Neuronal stem cell (in vitro differentiated cells): ENCODE measurements at regions not wholly inside any gene's neighbourhood (a gene's known extent, or its start where the extent isn't known, plus 50 kb on each side); places are given as distances from the start of the nearest gene placed in this dataset.

Source experiments
- DNase-seq: peaks from one replicate; pipeline ENCODE4 v3.0.0-alpha.2; 2013; ENCODE audit warnings: low spot score
- H2AFZ ChIP-seq: one replicate; pipeline ENCODE4 v1.6.1; 2013; ENCODE audit warnings: mild to moderate bottlenecking, low read length, inconsistent platforms
- H2AK5ac ChIP-seq: 2 replicates; pipeline ENCODE4 v1.6.1; 2013; ENCODE audit warnings: low read depth, mild to moderate bottlenecking, inconsistent platforms, low read length, moderate library complexity, mixed read lengths
- H2BK120ac ChIP-seq: 2 replicates; pipeline ENCODE4 v1.6.1; 2013; ENCODE audit warnings: low read depth, mild to moderate bottlenecking, inconsistent platforms, low read length, moderate library complexity, mixed read lengths
- H2BK12ac ChIP-seq: one replicate; pipeline ENCODE4 v1.6.1; 2013; ENCODE audit warnings: low read length, inconsistent platforms
- H2BK15ac ChIP-seq: 2 replicates; pipeline ENCODE4 v1.6.1; 2013; ENCODE audit warnings: mild to moderate bottlenecking, low read length, inconsistent platforms, mixed read lengths
- H2BK5ac ChIP-seq: one replicate; pipeline ENCODE4 v1.6.1; 2013; ENCODE audit warnings: inconsistent platforms, mild to moderate bottlenecking, low read length, moderate library complexity
- H3K14ac ChIP-seq: one replicate; pipeline ENCODE4 v1.6.1; 2013; ENCODE audit warnings: low read length, inconsistent platforms
- H3K18ac ChIP-seq: 2 replicates; pipeline ENCODE4 v1.6.1; 2013; ENCODE audit warnings: low read length, inconsistent platforms
- H3K23ac ChIP-seq: 2 replicates; pipeline ENCODE4 v1.6.1; 2013; ENCODE audit warnings: low read depth, mild to moderate bottlenecking, mixed read lengths, low read length, inconsistent platforms; ENCODE audit not compliant: poor library complexity
- H3K27ac ChIP-seq: replicated peaks from 3 replicates; pipeline ENCODE4 v1.5.1; 2013; ENCODE audit warnings: low read length, inconsistent platforms
- H3K27me3 ChIP-seq, 3 experiments: 2 replicates each; pipeline ENCODE4 v1.6.1; 2013; ENCODE audit warnings: low read length in 3 of 3, mild to moderate bottlenecking in 2 of 3, inconsistent platforms in 1 of 3, low read depth in 1 of 3, mixed read lengths in 1 of 3, moderate library complexity in 1 of 3; ENCODE audit not compliant: control insufficient read depth in 3 of 3, insufficient read depth in 3 of 3
- H3K36me3 ChIP-seq, 2 donors: replicated peaks in 1 of 2; 2 replicates each; pipeline ENCODE4 v1.6.1; 2013; ENCODE audit warnings: low read length in 2 of 2; ENCODE audit not compliant: control insufficient read depth in 2 of 2, insufficient read depth in 2 of 2
- H3K4ac ChIP-seq: 2 replicates; pipeline ENCODE4 v1.6.1; 2013; ENCODE audit warnings: inconsistent platforms, mild to moderate bottlenecking, low read length, moderate library complexity
- H3K4me1 ChIP-seq, 2 donors: 1 replicate in 1 of 2; 2 replicates in 1 of 2; pipeline ENCODE4 v1.6.1; 2013; ENCODE audit warnings: low read length in 2 of 2, low read depth in 1 of 2; ENCODE audit not compliant: control insufficient read depth in 2 of 2, insufficient read depth in 1 of 2
- H3K4me2 ChIP-seq: one replicate; pipeline ENCODE4 v1.6.1; 2013; ENCODE audit warnings: mild to moderate bottlenecking, low read length, inconsistent platforms; ENCODE audit not compliant: insufficient read depth, poor library complexity, severe bottlenecking
- H3K4me3 ChIP-seq, 2 donors: 2 replicates each; pipeline ENCODE4 v1.5.1; 2013; ENCODE audit warnings: low read length in 2 of 2, mild to moderate bottlenecking in 2 of 2, inconsistent platforms in 1 of 2, moderate library complexity in 1 of 2
- H3K79me1 ChIP-seq: one replicate; pipeline ENCODE4 v1.6.1; 2013; ENCODE audit warnings: low read depth, mild to moderate bottlenecking, inconsistent platforms, low read length, moderate library complexity
- H3K9ac ChIP-seq: one replicate; pipeline ENCODE4 v1.6.1; 2013; ENCODE audit warnings: mild to moderate bottlenecking, low read depth, low read length, inconsistent platforms; ENCODE audit not compliant: poor library complexity
- H3K9me3 ChIP-seq, 2 donors: replicated peaks in 1 of 2; 2 replicates each; pipeline versions ENCODE3 to v1.6.1; 2013; ENCODE audit warnings: low read length in 2 of 2, mild to moderate bottlenecking in 2 of 2, inconsistent platforms in 1 of 2, low read depth in 1 of 2, mixed read lengths in 1 of 2, moderate library complexity in 1 of 2; ENCODE audit not compliant: control insufficient read depth in 2 of 2, insufficient read depth in 1 of 2
- H4K8ac ChIP-seq: one replicate; pipeline ENCODE4 v1.6.1; 2013; ENCODE audit warnings: low read depth, mild to moderate bottlenecking, inconsistent platforms, low read length, moderate library complexity
- H4K91ac ChIP-seq: one replicate; pipeline ENCODE4 v1.6.1; 2013; ENCODE audit warnings: low read length, low read depth, mild to moderate bottlenecking, inconsistent platforms; ENCODE audit not compliant: poor library complexity
- WGBS, 2 donors: extraction: QIAGEN DNeasy Blood & Tissue Kit; methylation state at CpG; one replicate each; pipeline ENCODE4 v1.1.7; 2013; ENCODE audit warnings: missing lambda C conversion rate in 2 of 2, mixed read lengths in 1 of 2; ENCODE audit not compliant: insufficient read length in 2 of 2, insufficient replicate concordance in 1 of 2; ENCODE audit errors: extremely low coverage in 2 of 2; 5-methylcytosine and 5-hydroxymethylcytosine counted together

DNA sequence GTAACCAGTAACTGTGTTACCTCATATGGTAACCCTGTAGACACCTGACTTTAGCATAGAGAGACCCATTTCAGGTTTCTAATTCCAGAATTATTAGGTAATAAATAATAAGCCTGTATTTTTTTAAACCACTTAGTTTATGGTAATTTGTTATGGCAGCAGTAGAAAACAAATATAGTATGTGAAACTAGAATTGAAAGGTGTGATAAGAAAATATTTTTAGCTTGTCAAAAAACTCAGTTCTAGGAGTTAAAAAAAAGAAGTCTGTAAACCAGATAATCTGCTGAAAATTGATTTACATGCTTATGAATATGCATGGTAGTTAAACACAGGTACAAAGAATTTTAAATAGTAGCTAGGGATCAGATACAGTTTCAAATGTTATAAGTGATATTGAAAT lies 695.0 kb upstream of the GJE1 start:
- Histone ChIP-seq H3K23ac (no peak overlapping the region), H3K18ac (no peak overlapping the region), H2AFZ (no peak overlapping the region), H2BK5ac (no peak overlapping the region), H3K9me3 (peaks cover 2 to 12% of the 10 kb centered on the region in 2 donors), H3K4me3 (no peak overlapping the region), H3K27me3 (no peaks in the 10 kb centered on the region), H3K14ac (no peak overlapping the region), H2BK120ac (no peak overlapping the region), H2BK15ac (no peak overlapping the region), H3K9ac (no peak overlapping the region), H3K27ac (no peak overlapping the region), H4K91ac (no peak overlapping the region), H2AK5ac (no peak overlapping the region), H3K79me1 (no peaks in the 10 kb centered on the region), H2BK12ac (no peak overlapping the region), H3K36me3 (no peaks in the 10 kb centered on the region), H3K4me2 (no peak overlapping the region), H3K4ac (no peak overlapping the region), H4K8ac (no peak overlapping the region), H3K4me1 (no peaks in the 10 kb centered on the region)
- DNase-seq, result no peak

DNA sequence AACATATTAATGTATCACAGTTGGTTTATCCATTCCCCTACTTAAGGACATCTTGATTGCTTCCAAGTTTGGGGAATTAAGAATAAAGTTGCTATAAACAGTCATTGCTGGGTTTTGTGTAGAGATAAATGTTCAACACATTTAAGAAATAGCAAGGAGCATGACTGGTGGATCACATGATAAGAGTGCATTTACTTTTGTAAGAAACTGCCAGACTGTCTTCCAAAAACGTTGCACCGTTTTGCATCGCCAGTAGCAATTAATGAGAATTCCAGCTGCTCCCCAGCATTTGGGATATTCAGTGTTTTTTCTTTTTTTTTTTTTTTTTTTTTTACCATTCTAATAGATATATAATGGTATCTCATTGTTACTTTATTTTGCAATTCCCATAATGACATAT lies 695.7 kb upstream of the GJE1 start:
- no peak overlapping the region for H3K9ac ChIP-seq
- H3K79me1 ChIP-seq, result no peaks in the 10 kb centered on the region
- H3K27ac ChIP-seq, result no peak overlapping the region
- DNase-seq, result no peak
- no peaks in the 10 kb centered on the region for H3K4me1 ChIP-seq
- WGBS, 2 donors, result no CpG with 5 or more reads among the region's 3 CpGs
- H3K36me3 ChIP-seq, result no peaks in the 10 kb centered on the region
- H2AK5ac ChIP-seq, result no peak overlapping the region
- H4K91ac ChIP-seq, result no peak overlapping the region
- H3K18ac ChIP-seq, result no peak overlapping the region
- H2BK5ac ChIP-seq, result no peak overlapping the region
- H3K27me3 ChIP-seq, result no peaks in the 10 kb centered on the region
- no peak overlapping the region for H3K23ac ChIP-seq
- H3K4me3 ChIP-seq, result no peak overlapping the region
- no peak overlapping the region for H2BK15ac ChIP-seq
- H2BK120ac ChIP-seq, result no peak overlapping the region
- H4K8ac ChIP-seq, result no peak overlapping the region
- H3K4me2 ChIP-seq, result no peak overlapping the region
- H2AFZ ChIP-seq, result no peak overlapping the region
- peaks cover 2 to 12% of the 10 kb centered on the region in 2 donors for H3K9me3 ChIP-seq
- no peak overlapping the region for H3K14ac ChIP-seq
- no peak overlapping the region for H2BK12ac ChIP-seq
- no peak overlapping the region for H3K4ac ChIP-seq

DNA sequence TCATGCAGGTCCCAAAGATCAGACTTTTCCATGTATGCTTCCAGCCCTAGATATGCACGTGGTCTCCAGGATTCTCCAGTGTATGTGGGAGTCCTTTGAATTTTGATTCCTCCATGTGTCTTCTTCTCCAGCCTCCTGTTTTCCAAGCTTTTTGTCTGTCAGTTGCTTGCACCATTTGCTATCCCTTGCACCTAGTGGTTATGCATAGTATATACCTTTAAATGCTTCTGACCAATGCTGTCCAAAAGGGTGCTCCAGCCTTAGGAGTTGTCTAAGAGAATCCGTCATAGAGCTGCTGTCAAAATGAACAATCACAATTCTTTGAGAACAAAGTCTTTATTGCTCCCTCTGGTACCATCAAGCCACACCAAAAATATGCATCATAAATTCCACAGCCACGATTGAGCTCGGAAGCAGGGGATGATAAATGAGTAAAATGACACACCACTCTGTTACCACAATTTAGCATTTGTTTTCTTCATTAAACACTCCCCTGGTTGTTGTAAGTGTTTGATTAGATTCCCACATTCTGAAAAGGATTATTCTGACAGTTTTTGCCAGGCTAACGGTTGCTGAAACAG lies 706.2 kb upstream of the GJE1 start:
- H4K8ac ChIP-seq, result no peak overlapping the region
- H3K4me2 ChIP-seq, result no peak overlapping the region
- H2BK12ac ChIP-seq, result no peak overlapping the region
- DNase-seq, result no peak
- H3K36me3 ChIP-seq, result no peaks in the 10 kb centered on the region
- no peak overlapping the region for H3K4ac ChIP-seq
- no peaks in the 10 kb centered on the region for H3K4me1 ChIP-seq
- H3K79me1 ChIP-seq, result no peaks in the 10 kb centered on the region
- no peak overlapping the region for H3K18ac ChIP-seq
- H3K27me3 ChIP-seq, result no peaks in the 10 kb centered on the region
- no peak overlapping the region for H3K4me3 ChIP-seq
- no peak overlapping the region for H2AK5ac ChIP-seq
- no peak overlapping the region for H2BK120ac ChIP-seq
- peaks cover 0 to 4% of the 10 kb centered on the region in 2 donors for H3K9me3 ChIP-seq
- no CpG with 5 or more reads among the region's 5 CpGs for WGBS, 2 donors
- no peak overlapping the region for H3K27ac ChIP-seq
- H4K91ac ChIP-seq, result no peak overlapping the region
- no peak overlapping the region for H2AFZ ChIP-seq
- H3K14ac ChIP-seq, result no peak overlapping the region
- H3K9ac ChIP-seq, result no peak overlapping the region
- no peak overlapping the region for H2BK15ac ChIP-seq
- no peak overlapping the region for H2BK5ac ChIP-seq
- H3K23ac ChIP-seq, result no peak overlapping the region

DNA sequence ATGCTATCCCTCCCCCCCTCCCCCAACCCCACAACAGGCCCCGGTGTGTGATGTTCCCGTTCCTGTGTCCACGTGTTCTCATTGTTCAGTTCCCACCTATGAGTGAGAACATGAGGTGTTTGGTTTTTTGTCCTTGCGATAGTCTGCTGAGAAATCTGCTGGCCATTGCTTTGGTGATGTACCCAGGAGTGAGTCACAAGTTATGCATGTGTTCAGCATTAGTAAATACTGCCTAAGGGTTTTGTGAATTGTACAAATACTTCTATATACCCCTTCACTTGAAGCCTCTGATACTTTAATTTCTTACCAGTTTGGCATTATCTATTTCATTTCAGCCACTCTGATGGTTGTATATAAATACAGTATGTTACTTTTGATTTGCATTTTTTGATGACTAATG lies 711.3 kb upstream of the GJE1 start:
- no peaks in the 10 kb centered on the region for H3K36me3 ChIP-seq
- no peak overlapping the region for H3K14ac ChIP-seq
- H3K27me3 ChIP-seq, result no peaks in the 10 kb centered on the region
- no peak overlapping the region for H3K18ac ChIP-seq
- no peak overlapping the region for H2AFZ ChIP-seq
- H2BK15ac ChIP-seq, result no peak overlapping the region
- H3K9me3 ChIP-seq, result peaks cover 0 to 4% of the 10 kb centered on the region in 2 donors
- no CpG with 5 or more reads among the region's 4 CpGs for WGBS, 2 donors
- H4K91ac ChIP-seq, result no peak overlapping the region
- no peaks in the 10 kb centered on the region for H3K79me1 ChIP-seq
- H4K8ac ChIP-seq, result no peak overlapping the region
- no peak for DNase-seq
- H3K4ac ChIP-seq, result no peak overlapping the region
- H3K23ac ChIP-seq, result no peak overlapping the region
- H3K27ac ChIP-seq, result no peak overlapping the region
- no peak overlapping the region for H2AK5ac ChIP-seq
- H3K4me3 ChIP-seq, result no peak overlapping the region
- H3K9ac ChIP-seq, result no peak overlapping the region
- H3K4me2 ChIP-seq, result no peak overlapping the region
- no peak overlapping the region for H2BK120ac ChIP-seq
- H2BK5ac ChIP-seq, result no peak overlapping the region
- H2BK12ac ChIP-seq, result no peak overlapping the region
- H3K4me1 ChIP-seq, result no peaks in the 10 kb centered on the region
